VCaP (cell line): ENCODE measurements at regions not wholly inside any gene's neighbourhood (a gene's known extent, or its start where the extent isn't known, plus 50 kb on each side); places are given as distances from the start of the nearest gene placed in this dataset.

Experiments used
- H3K27ac ChIP-seq: fragments of 450-650 bp; 2 replicates; pipeline ENCODE4 v1.5.1; 2017
- TF ChIP-seq, protein P1 (sequence below): fragments of 450-650 bp; conservative IDR thresholded peaks from 2 replicates; pipeline ENCODE4 v1.5.1; 2017; ENCODE audit warnings: mild to moderate bottlenecking, moderate library complexity

GRCh38 chr16:86823888-86824671 is 245.7 kb downstream of the FOXL1 start:
- H3K27ac ChIP-seq, result no peak overlapping the region
- TF ChIP-seq, protein P1, sequence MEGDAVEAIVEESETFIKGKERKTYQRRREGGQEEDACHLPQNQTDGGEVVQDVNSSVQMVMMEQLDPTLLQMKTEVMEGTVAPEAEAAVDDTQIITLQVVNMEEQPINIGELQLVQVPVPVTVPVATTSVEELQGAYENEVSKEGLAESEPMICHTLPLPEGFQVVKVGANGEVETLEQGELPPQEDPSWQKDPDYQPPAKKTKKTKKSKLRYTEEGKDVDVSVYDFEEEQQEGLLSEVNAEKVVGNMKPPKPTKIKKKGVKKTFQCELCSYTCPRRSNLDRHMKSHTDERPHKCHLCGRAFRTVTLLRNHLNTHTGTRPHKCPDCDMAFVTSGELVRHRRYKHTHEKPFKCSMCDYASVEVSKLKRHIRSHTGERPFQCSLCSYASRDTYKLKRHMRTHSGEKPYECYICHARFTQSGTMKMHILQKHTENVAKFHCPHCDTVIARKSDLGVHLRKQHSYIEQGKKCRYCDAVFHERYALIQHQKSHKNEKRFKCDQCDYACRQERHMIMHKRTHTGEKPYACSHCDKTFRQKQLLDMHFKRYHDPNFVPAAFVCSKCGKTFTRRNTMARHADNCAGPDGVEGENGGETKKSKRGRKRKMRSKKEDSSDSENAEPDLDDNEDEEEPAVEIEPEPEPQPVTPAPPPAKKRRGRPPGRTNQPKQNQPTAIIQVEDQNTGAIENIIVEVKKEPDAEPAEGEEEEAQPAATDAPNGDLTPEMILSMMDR, result no peak

- TF ChIP-seq, protein P1, result no peak
- no peak overlapping the region for H3K27ac ChIP-seq
Observed at GRCh38 chr16:86824751-86825296, 246.5 kb downstream of the FOXL1 start.

- TF ChIP-seq, protein P1, result no peak
- no peak overlapping the region for H3K27ac ChIP-seq
Observed at GRCh38 chr16:86825631-86826030, 247.3 kb downstream of the FOXL1 start.

GRCh38 chr16:86826941-86827340 is 248.6 kb downstream of the FOXL1 start:
- H3K27ac ChIP-seq, result no peak overlapping the region
- TF ChIP-seq, protein P1, result no peak

GRCh38 chr16:86827521-86827920 is 249.2 kb downstream of the FOXL1 start:
- TF ChIP-seq, protein P1, result no peak
- no peak overlapping the region for H3K27ac ChIP-seq

GRCh38 chr16:86828202-86828601 is 249.9 kb downstream of the FOXL1 start:
- TF ChIP-seq, protein P1, result no peak
- no peak overlapping the region for H3K27ac ChIP-seq

DNA sequence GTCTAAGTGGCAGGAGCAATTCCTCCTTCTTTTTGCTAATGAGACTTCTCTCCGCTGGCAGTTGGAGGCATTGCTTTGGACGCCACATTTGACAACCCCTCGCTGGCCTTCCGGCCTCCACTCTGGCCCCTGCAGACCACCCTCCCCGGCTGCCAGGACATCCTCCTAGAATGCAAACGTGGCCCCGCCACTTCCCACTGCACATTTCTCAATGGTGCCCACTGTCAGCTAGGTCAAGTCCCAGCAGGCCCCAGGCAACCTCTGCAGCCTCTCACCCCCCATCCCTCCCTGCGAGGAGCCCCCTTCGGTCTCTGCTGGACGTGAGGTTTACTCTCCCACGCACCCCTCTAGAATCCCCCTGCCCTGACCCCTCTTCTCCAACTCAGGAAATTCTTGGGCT is 250.3 kb downstream of the FOXL1 start:
- no peak overlapping the region for H3K27ac ChIP-seq
- TF ChIP-seq, protein P1, result no peak
